ENCODE measurements at regions not wholly inside any gene's neighbourhood (a gene's known extent, or its start where the extent isn't known, plus 50 kb on each side); places are given as distances from the start of the nearest gene placed in this dataset.
A peak's percentile ranks its signal among the peaks of the same experiment; 100 is the strongest.

GRCh38 chr5:98101131-98101530, 672.3 kb upstream of the RGMB start (continued):
- TF ChIP-seq MAZ (IDR thresholded peaks at IDR 0.05; ENCODE audit: borderline replicate concordance, low read depth, low read length) (no peak), SMC3 (IDR thresholded peaks at IDR 0.05; ENCODE audit: low read depth, low read length) (no peak)

- Histone ChIP-seq H3K4me2 (ENCODE audit: low read depth, low read length) (no peak overlapping the region), H3K27ac (ENCODE audit: insufficient read depth, low read length) (no peak overlapping the region), H3K23ac (ENCODE audit: low read depth, low read length) (no peak overlapping the region), H4K8ac (ENCODE audit: low read depth in 2 of 2, low read length in 2 of 2) (no peak overlapping the region), H2BK15ac (ENCODE audit: low read depth, low read length) (0 out of 3 replicates have a peak overlapping the region, but pooled peaks have one; percentile 19), H3K4me3 (ENCODE audit: insufficient read depth, low read depth, low read length) (no peak overlapping the region), H2BK5ac (ENCODE audit: low read depth, low read length, poor library complexity, severe bottlenecking) (peak overlapping the region; percentile 5), H4K5ac (ENCODE audit: low read depth, low read length) (no peak overlapping the region), H3K9me1 (ENCODE audit: insufficient read depth, low read length) (0 out of 2 replicates have a peak, but pooled peaks cover 3% of the 10 kb centered on the region), H3K4me1 (ENCODE audit: control insufficient read depth, insufficient read depth, low read length) (peaks cover 2% of the 10 kb centered on the region; the same call in 1 of the 2 replicates), H2AK9ac (replicated peaks; ENCODE audit: low read depth, low read length, poor library complexity) (no peak overlapping the region), H3K79me1 (ENCODE audit: low read depth in 1 of 2, low read length in 2 of 2) (peaks cover 0 to 3% of the 10 kb centered on the region in 2 experiments; a peak in 2 of 4 replicates), H3K4ac (ENCODE audit: low read depth, low read length) (no peak overlapping the region), H3K18ac (ENCODE audit: low read depth, low read length) (no peak overlapping the region), H3K14ac (replicated peaks; ENCODE audit: low read depth, low read length) (no peak overlapping the region), H4K91ac (ENCODE audit: insufficient read depth, low read depth, low read length) (no peak overlapping the region), H3K27me3 (ENCODE audit: control insufficient read depth, insufficient read depth, low read length) (no peaks in the 10 kb centered on the region), H2BK120ac (ENCODE audit: low read depth, low read length) (no peak overlapping the region), H3K9ac (ENCODE audit: low read depth, low read length) (no peak overlapping the region), H2BK20ac (ENCODE audit: low read depth, low read length) (no peak overlapping the region), H2AFZ (replicated peaks; ENCODE audit: low read length, poor library complexity) (no peak overlapping the region), H3K56ac (ENCODE audit: extremely low read depth, insufficient read depth, low read length) (no peak overlapping the region), H3K9me3 (ENCODE audit: control insufficient read depth, insufficient read depth, low read length) (no peaks in the 10 kb centered on the region), H2AK5ac (ENCODE audit: low read depth, low read length) (no peak overlapping the region), H4K20me1 (ENCODE audit: insufficient read depth, low read length) (no peaks in the 10 kb centered on the region), H3K36me3 (ENCODE audit: control insufficient read depth, insufficient read depth, low read length) (no peaks in the 10 kb centered on the region)
- DNase-seq (peak; percentile 52), ATAC-seq (ENCODE audit: low read depth) (no peak)
- ChIA-PET CTCF (no interaction called here), POLR2A (ENCODE audit: unreplicated experiment) (no interaction called here)
- no TSS peak for BruUV-seq (replicated peaks)
- dilution Hi-C loops (cut with HindIII; ENCODE audit: low sequenced_read_pairs, unreplicated experiment) (no loop called here), intact Hi-C loops (cut with micrococcal nuclease) (loop anchor here (10.0 kb wide), 1 partner anchor 868 kb away; no protein-coding TSS in a partner anchor), in situ Hi-C loops (cut with MboI; ENCODE audit: low sequenced_read_pairs) (no loop called here)
- WGBS, 2 experiments (ENCODE audit: extremely low coverage in 2 of 2, insufficient read length in 1 of 2): no CpG with 5 or more reads among the region's 3 CpGs
- TF ChIP-seq RFX5 (IDR thresholded peaks at IDR 0.05; ENCODE audit: low read depth, low read length) (no peak), ELK1 (IDR thresholded peaks at IDR 0.05; ENCODE audit: borderline replicate concordance, low read depth, low read length) (no peak), NFE2L2 (IDR thresholded peaks at IDR 0.05; ENCODE audit: low read depth, low read length) (no peak), POLR2A (IDR thresholded peaks at IDR 0.05; ENCODE audit: low read depth, low read length) (no peak), FOS (IDR thresholded peaks at IDR 0.05; ENCODE audit: low read depth, low read length) (no peak), SMC3 (IDR thresholded peaks at IDR 0.05; ENCODE audit: low read depth, low read length) (no peak), BHLHE40 (IDR thresholded peaks at IDR 0.05; ENCODE audit: low read depth, low read length) (no peak), USF2 (IDR thresholded peaks at IDR 0.05; ENCODE audit: low read depth, low read length) (no peak), RCOR1 (IDR thresholded peaks at IDR 0.05; ENCODE audit: insufficient replicate concordance, low read length) (no peak), MAZ (IDR thresholded peaks at IDR 0.05; ENCODE audit: borderline replicate concordance, low read depth, low read length) (no peak), MAFK (IDR thresholded peaks at IDR 0.05; ENCODE audit: low read depth, low read length) (no peak), CHD1 (IDR thresholded peaks at IDR 0.05; ENCODE audit: low read depth, low read length) (no peak), RAD21 (IDR thresholded peaks at IDR 0.05; ENCODE audit: low read length) (no peak), CEBPB (IDR thresholded peaks at IDR 0.05; ENCODE audit: low read depth, low read length) (no peak), CTCF (conservative IDR thresholded peaks at IDR 0.05; ENCODE audit: low read depth, low read length) (no peak)
Measured at GRCh38 chr5:98102936-98103335, 670.5 kb upstream of the RGMB start.
